Liver (tissue), 8 donors: ENCODE measurements at regions not wholly inside any gene's neighbourhood (a gene's known extent, or its start where the extent isn't known, plus 50 kb on each side); places are given as distances from the start of the nearest gene placed in this dataset.

Source experiments
- DNase-seq: peaks from one replicate; pipeline ENCODE4 v3.0.0-alpha.2; 2017; ENCODE audit warnings: low spot score
- H3K27ac ChIP-seq, 2 donors: one replicate each; pipeline ENCODE4 v1.7.0; 2013; ENCODE audit warnings: inconsistent platforms in 2 of 2, low read length in 2 of 2, control low read depth in 1 of 2, low read depth in 1 of 2, mild to moderate bottlenecking in 1 of 2
- H3K27me3 ChIP-seq, 4 donors: one replicate each; pipeline versions ENCODE4 v1.6.1 to v1.7.0; 2013; ENCODE audit warnings: low read length in 3 of 4, inconsistent platforms in 1 of 4, mild to moderate bottlenecking in 1 of 4, moderate library complexity in 1 of 4; ENCODE audit not compliant: control insufficient read depth in 4 of 4, insufficient read depth in 4 of 4
- H3K36me3 ChIP-seq, 4 donors: one replicate each; pipeline versions ENCODE4 v1.6.1 to v1.7.0; 2013; ENCODE audit warnings: low read length in 3 of 4, mild to moderate bottlenecking in 3 of 4, low read depth in 1 of 4, moderate library complexity in 1 of 4; ENCODE audit not compliant: control insufficient read depth in 4 of 4, insufficient read depth in 3 of 4
- H3K4me1 ChIP-seq, 4 donors: one replicate each; pipeline versions ENCODE4 v1.6.1 to v1.7.0; 2013; ENCODE audit warnings: low read length in 3 of 4, mild to moderate bottlenecking in 3 of 4, moderate library complexity in 1 of 4; ENCODE audit not compliant: control insufficient read depth in 4 of 4, insufficient read depth in 4 of 4
- H3K4me3 ChIP-seq, 3 donors: one replicate each; pipeline versions ENCODE4 v1.6.1 to v1.7.0; 2013; ENCODE audit warnings: low read length in 3 of 3, control low read depth in 1 of 3, low read depth in 1 of 3, mild to moderate bottlenecking in 1 of 3
- H3K9ac ChIP-seq, 2 donors: one replicate each; pipeline ENCODE4 v1.7.0; 2013; ENCODE audit warnings: low read length in 2 of 2, mild to moderate bottlenecking in 2 of 2, moderate library complexity in 2 of 2, control low read depth in 1 of 2, low read depth in 1 of 2
- H3K9me3 ChIP-seq, 4 donors: one replicate each; pipeline versions ENCODE4 v1.6.1 to v1.7.0; 2013; ENCODE audit warnings: low read length in 3 of 4; ENCODE audit not compliant: control insufficient read depth in 4 of 4
- ATF3 ChIP-seq: IDR thresholded peaks from 2 replicates; pipeline ENCODE4 v1.6.1; 2016; ENCODE audit warnings: antibody characterized with exemption
- EGR1 ChIP-seq, 2 donors: IDR thresholded peaks; 2 replicates each; pipeline ENCODE4 v1.6.1; 2016 to 2018; ENCODE audit warnings: antibody characterized with exemption in 2 of 2, low read depth in 2 of 2
- FOXA2 ChIP-seq: IDR thresholded peaks from 2 replicates; pipeline ENCODE4 v1.6.1; 2016; ENCODE audit warnings: antibody characterized with exemption
- GABPA ChIP-seq, 2 donors: IDR thresholded peaks in 1 of 2; conservative IDR thresholded peaks in 1 of 2; 2 replicates each; pipeline ENCODE4 v1.6.1; 2016; ENCODE audit warnings: antibody characterized with exemption in 2 of 2, mild to moderate bottlenecking in 1 of 2, moderate library complexity in 1 of 2
- HNF4A ChIP-seq, 2 donors: conservative IDR thresholded peaks; 2 replicates each; pipeline ENCODE4 v1.6.1; 2016; ENCODE audit warnings: antibody characterized with exemption in 2 of 2, mild to moderate bottlenecking in 2 of 2
- HNF4G ChIP-seq: IDR thresholded peaks from 2 replicates; pipeline ENCODE4 v1.6.1; 2016; ENCODE audit warnings: antibody characterized with exemption
- RAD21 ChIP-seq, 2 donors: IDR thresholded peaks; 2 replicates each; pipeline ENCODE4 v1.6.1; 2016; ENCODE audit warnings: antibody characterized with exemption in 2 of 2, mild to moderate bottlenecking in 2 of 2
- RXRA ChIP-seq, 2 donors: IDR thresholded peaks; 2 replicates each; pipeline ENCODE4 v1.6.1; 2017 to 2018; ENCODE audit warnings: antibody characterized with exemption in 2 of 2, mild to moderate bottlenecking in 1 of 2
- SP1 ChIP-seq: IDR thresholded peaks from 2 replicates; pipeline ENCODE4 v1.6.1; 2018; ENCODE audit warnings: antibody characterized with exemption, mild to moderate bottlenecking
- YY1 ChIP-seq: IDR thresholded peaks from 2 replicates; pipeline ENCODE4 v1.6.1; 2016; ENCODE audit warnings: antibody characterized with exemption, mild to moderate bottlenecking
- WGBS: extraction: QIAGEN DNeasy Blood & Tissue Kit; methylation state at CpG from one replicate; pipeline ENCODE4 v1.1.7; 2013; 5-methylcytosine and 5-hydroxymethylcytosine counted together
- TF ChIP-seq, protein P1 (sequence below): IDR thresholded peaks from 2 replicates; pipeline ENCODE4 v1.6.1; 2016; ENCODE audit warnings: antibody characterized with exemption
- TF ChIP-seq, protein P2 (sequence below): IDR thresholded peaks from 2 replicates; pipeline ENCODE4 v1.6.1; 2016; ENCODE audit warnings: antibody characterized with exemption
- TF ChIP-seq, protein P3 (sequence below): IDR thresholded peaks from 2 replicates; pipeline ENCODE4 v1.6.1; 2016; ENCODE audit warnings: antibody characterized with exemption, mild to moderate bottlenecking
- TF ChIP-seq, protein P4 (sequence below): fragments of 150-350 bp; IDR thresholded peaks from 2 replicates; pipeline ENCODE4 v1.5.1; 2017; ENCODE audit warnings: improper control_type of control experiment, low read depth, low read length; ENCODE audit not compliant: missing input control
- donor health status: healthy.
- donor health status: healthy.
- donor health status: healthy.
- donor health status: healthy.
- donor health status: healthy.

DNA sequence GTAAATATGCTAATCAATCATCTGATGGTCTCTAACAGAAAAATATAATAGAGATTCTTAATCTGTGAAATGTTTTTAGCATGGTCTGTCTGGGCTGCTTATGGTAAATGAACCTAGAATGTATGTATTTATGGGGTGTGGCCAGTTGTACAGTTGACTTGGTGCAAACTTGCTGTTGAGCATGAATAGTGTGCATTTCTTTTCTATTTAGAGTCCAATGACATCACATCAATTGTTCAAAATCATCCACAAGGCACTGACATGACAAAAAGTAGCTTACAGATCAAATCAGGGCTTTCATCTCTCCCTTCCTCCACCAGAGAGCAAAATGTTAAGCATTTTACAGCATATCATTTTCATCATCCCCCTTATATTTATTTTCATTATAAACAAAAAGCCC is 1010.3 kb downstream of the KCNT2 start:
- no peaks in the 10 kb centered on the region for H3K9me3 ChIP-seq
- no peaks in the 10 kb centered on the region for H3K4me1 ChIP-seq
- no peak overlapping the region for H3K4me3 ChIP-seq
- no peak overlapping the region for H3K9ac ChIP-seq
- no peaks in the 10 kb centered on the region for H3K36me3 ChIP-seq
- no peak overlapping the region for H3K27ac ChIP-seq
- no peaks in the 10 kb centered on the region for H3K27me3 ChIP-seq
- no peak for DNase-seq
- TF ChIP-seq SP1 (no peak), EGR1 (IDR thresholded peaks at IDR 0.05; ENCODE audit: low read depth in 2 of 2) (no peak), ATF3 (no peak)
- TF ChIP-seq, protein P1, sequence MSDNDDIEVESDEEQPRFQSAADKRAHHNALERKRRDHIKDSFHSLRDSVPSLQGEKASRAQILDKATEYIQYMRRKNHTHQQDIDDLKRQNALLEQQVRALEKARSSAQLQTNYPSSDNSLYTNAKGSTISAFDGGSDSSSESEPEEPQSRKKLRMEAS = no peak
- TF ChIP-seq, protein P2, sequence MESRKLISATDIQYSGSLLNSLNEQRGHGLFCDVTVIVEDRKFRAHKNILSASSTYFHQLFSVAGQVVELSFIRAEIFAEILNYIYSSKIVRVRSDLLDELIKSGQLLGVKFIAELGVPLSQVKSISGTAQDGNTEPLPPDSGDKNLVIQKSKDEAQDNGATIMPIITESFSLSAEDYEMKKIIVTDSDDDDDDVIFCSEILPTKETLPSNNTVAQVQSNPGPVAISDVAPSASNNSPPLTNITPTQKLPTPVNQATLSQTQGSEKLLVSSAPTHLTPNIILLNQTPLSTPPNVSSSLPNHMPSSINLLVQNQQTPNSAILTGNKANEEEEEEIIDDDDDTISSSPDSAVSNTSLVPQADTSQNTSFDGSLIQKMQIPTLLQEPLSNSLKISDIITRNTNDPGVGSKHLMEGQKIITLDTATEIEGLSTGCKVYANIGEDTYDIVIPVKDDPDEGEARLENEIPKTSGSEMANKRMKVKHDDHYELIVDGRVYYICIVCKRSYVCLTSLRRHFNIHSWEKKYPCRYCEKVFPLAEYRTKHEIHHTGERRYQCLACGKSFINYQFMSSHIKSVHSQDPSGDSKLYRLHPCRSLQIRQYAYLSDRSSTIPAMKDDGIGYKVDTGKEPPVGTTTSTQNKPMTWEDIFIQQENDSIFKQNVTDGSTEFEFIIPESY = no peak

DNA sequence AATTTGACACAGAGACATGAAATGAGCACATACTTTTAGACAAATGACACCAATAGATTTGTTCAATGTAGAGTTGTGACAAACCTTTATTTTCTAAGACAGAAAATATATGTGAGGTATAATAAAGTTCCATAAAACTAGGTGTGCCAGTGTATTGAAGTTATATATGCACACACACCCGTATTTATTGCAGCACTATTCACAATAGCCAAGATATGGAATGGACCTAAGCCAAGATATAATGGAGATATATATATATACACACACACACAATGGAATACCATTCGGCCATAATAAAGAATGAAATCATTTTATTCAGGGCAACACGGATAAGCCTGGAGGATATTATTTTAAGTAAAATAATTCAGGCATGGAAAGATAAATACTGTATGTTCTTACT is 1013.5 kb downstream of the KCNT2 start:
- H3K4me1 ChIP-seq = no peaks in the 10 kb centered on the region
- H3K27me3 ChIP-seq = no peaks in the 10 kb centered on the region
- H3K9me3 ChIP-seq = no peaks in the 10 kb centered on the region
- no peak overlapping the region for H3K9ac ChIP-seq
- no peak overlapping the region for H3K27ac ChIP-seq
- TF ChIP-seq, protein P3, sequence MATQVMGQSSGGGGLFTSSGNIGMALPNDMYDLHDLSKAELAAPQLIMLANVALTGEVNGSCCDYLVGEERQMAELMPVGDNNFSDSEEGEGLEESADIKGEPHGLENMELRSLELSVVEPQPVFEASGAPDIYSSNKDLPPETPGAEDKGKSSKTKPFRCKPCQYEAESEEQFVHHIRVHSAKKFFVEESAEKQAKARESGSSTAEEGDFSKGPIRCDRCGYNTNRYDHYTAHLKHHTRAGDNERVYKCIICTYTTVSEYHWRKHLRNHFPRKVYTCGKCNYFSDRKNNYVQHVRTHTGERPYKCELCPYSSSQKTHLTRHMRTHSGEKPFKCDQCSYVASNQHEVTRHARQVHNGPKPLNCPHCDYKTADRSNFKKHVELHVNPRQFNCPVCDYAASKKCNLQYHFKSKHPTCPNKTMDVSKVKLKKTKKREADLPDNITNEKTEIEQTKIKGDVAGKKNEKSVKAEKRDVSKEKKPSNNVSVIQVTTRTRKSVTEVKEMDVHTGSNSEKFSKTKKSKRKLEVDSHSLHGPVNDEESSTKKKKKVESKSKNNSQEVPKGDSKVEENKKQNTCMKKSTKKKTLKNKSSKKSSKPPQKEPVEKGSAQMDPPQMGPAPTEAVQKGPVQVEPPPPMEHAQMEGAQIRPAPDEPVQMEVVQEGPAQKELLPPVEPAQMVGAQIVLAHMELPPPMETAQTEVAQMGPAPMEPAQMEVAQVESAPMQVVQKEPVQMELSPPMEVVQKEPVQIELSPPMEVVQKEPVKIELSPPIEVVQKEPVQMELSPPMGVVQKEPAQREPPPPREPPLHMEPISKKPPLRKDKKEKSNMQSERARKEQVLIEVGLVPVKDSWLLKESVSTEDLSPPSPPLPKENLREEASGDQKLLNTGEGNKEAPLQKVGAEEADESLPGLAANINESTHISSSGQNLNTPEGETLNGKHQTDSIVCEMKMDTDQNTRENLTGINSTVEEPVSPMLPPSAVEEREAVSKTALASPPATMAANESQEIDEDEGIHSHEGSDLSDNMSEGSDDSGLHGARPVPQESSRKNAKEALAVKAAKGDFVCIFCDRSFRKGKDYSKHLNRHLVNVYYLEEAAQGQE = no peak
- no peak for TF ChIP-seq HNF4A (conservative IDR thresholded peaks at IDR 0.05)
- TF ChIP-seq HNF4G = no peak
- no peak for TF ChIP-seq RAD21 (IDR thresholded peaks at IDR 0.05)
- no peak for TF ChIP-seq GABPA (IDR thresholded peaks at IDR 0.05 in 1 of 2, conservative IDR thresholded peaks at IDR 0.05 in 1 of 2)
- 73% methylated on average over 3 of the region's 3 CpGs for WGBS
- DNase-seq = no peak
- no peaks in the 10 kb centered on the region for H3K36me3 ChIP-seq
- H3K4me3 ChIP-seq = no peak overlapping the region

GRCh38 chr1:195594322-195594721 is 1013.9 kb downstream of the KCNT2 start:
- H3K4me1 ChIP-seq = no peaks in the 10 kb centered on the region
- 67% methylated on average over 2 of the region's 2 CpGs for WGBS
- TF ChIP-seq, protein P3 = no peak
- TF ChIP-seq, protein P2 = no peak
- no peak for TF ChIP-seq SP1
- no peak for TF ChIP-seq RXRA (IDR thresholded peaks at IDR 0.05)
- TF ChIP-seq EGR1 (IDR thresholded peaks at IDR 0.05; ENCODE audit: low read depth in 2 of 2) = no peak
- no peak for TF ChIP-seq RAD21 (IDR thresholded peaks at IDR 0.05)
- TF ChIP-seq HNF4G = no peak
- TF ChIP-seq, protein P4, sequence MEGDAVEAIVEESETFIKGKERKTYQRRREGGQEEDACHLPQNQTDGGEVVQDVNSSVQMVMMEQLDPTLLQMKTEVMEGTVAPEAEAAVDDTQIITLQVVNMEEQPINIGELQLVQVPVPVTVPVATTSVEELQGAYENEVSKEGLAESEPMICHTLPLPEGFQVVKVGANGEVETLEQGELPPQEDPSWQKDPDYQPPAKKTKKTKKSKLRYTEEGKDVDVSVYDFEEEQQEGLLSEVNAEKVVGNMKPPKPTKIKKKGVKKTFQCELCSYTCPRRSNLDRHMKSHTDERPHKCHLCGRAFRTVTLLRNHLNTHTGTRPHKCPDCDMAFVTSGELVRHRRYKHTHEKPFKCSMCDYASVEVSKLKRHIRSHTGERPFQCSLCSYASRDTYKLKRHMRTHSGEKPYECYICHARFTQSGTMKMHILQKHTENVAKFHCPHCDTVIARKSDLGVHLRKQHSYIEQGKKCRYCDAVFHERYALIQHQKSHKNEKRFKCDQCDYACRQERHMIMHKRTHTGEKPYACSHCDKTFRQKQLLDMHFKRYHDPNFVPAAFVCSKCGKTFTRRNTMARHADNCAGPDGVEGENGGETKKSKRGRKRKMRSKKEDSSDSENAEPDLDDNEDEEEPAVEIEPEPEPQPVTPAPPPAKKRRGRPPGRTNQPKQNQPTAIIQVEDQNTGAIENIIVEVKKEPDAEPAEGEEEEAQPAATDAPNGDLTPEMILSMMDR = no peak
- no peak for TF ChIP-seq FOXA2
- no peak for TF ChIP-seq YY1

More at GRCh38 chr1:195594322-195594721, 1013.9 kb downstream of the KCNT2 start:
- no peaks in the 10 kb centered on the region for H3K36me3 ChIP-seq
- DNase-seq = no peak
- no peak overlapping the region for H3K4me3 ChIP-seq
- H3K27me3 ChIP-seq = no peaks in the 10 kb centered on the region
- no peaks in the 10 kb centered on the region for H3K9me3 ChIP-seq
- H3K9ac ChIP-seq = no peak overlapping the region
- H3K27ac ChIP-seq = no peak overlapping the region
